ENCODE measurements at regions not wholly inside any gene's neighbourhood (a gene's known extent, or its start where the extent isn't known, plus 50 kb on each side); places are given as distances from the start of the nearest gene placed in this dataset.

DNA sequence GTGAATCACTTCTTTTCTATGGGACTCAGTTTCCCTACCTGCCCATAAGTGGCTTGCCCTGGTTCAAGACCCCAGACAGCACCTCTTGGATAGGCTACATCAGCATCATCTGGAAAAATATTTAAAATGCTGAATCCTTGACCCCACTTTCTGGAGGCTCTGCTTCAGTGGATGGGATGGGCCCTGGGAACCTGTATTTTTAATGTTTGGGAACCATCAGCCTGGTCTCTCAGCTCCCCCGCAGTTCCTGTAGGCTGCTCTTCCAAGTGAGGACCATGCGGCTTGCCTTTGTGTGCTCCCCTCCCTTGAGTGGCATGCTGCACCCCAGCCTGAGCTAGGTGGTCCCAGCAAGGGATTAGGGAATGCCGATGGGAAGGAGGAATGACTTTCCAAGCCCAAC lies 68.3 kb upstream of the CRHR1 start:
- DNase-seq (ENCODE audit: low spot score): no peak

DNA sequence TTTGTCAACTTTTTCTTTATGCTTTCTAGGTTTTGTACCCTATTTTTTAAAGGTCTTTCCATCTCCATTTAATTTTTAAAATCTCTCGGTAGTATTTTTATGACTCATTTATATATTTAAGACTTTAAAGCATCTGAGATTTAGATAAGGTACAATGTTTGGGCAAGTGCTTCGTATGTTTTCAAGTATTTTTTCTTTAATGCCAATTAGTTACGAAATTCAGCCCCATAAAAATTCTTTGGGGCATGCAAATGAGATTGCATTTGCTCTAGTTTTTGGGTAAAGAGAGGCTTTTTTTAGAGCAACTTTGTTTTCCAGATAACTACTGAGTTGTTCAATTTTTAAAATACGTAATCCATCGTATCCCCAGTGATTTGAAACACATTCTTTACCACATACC lies 65.3 kb upstream of the CRHR1 start:
- DNase-seq (ENCODE audit: low spot score): no peak

DNA sequence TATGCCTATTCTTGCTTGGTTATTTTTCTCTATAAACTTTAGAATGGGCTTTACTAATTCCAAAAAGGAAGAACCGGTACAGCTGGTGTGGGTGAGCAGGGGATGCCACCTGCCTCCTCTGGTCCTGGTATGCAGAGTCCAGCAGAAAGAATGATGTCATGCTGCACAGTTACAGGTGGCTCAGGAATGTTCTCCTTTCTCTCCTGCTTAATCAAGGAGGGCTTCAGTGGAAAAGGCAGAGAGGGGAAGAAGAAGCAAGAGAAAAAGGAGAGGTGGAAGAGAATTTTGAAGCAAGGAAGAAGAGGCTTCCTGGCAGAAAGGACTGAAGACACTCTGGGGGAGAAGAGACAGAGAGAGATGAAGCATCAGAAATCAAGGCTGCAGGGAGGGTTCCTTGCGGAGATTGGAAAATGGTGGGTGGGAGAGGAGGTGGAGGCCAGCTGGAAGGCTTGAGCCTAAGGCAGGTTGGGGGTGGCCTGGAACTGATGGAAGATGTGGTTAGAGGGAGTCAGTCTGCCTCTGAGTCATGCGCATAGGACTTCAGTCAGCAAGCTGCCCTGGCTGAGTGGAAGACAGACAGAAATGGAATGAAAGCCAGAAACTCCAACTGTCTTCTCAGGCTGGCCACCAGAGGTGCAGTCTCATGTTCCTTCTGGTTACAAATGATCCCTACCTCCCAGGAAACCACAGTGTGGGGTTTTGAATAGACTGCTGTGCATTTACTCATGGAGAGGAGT lies 64.6 kb upstream of the CRHR1 start:
- peak; percentile 16 for DNase-seq (ENCODE audit: low spot score)

DNA sequence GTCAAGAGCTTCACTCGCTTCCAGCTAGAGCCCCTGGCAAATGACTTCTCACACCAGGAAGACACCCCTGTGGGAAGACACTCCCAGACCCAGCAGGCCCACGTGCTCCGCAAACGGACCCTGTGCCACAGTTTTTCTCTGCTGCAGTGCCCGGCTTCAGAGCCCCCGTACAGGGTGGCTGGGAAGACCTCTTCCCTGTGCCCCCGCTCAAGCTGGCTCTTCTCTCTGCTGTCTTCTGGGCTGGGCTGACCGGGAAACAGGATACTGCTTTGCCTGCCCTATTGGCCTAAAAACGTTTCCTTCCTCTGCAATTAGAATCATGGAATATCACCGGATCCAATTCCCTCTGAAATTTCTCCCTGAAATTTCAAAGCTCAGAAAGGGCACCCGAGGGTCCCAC lies 63.7 kb upstream of the CRHR1 start:
- no peak for DNase-seq (ENCODE audit: low spot score)

GRCh38 chr17:45722161-45722560 lies 62.0 kb upstream of the CRHR1 start:
- peak; percentile 57 for DNase-seq (ENCODE audit: low spot score)

DNA sequence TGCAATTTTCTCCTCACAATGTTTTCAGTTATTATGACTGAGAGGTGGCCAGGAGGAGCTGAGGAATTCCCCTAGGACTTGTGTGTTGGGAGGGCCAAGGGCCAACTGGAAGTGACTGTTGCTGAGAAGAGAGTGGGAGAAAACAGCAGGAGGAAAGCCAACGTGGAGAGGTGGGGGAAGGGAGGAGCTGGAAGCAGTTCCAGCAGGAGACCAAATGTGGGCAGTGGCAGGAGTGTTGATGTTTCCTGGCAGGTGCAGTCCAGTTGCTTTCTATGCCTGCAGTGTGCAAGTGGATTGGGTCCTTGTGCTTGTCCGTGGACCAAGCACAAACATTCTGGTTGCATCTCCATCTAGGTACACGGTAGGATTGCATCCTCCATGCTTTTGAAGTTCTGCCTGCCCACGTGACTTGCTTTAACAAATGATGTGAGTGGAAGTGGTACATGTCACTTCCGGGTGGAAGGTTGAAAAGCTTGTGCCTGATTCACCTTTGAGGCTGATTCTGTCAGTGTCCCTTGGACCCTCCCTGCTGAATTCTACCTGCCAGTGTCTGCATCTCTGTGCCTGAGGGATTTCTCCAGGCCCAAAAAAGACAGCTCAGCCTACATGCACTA lies 54.7 kb upstream of the CRHR1 start:
- no peak for DNase-seq (ENCODE audit: low spot score)

GRCh38 chr17:45730192-45730591 lies 53.9 kb upstream of the CRHR1 start:
- DNase-seq (ENCODE audit: low spot score): no peak

- DNase-seq (ENCODE audit: low spot score): no peak
Measured at GRCh38 chr17:45731459-45731858, 52.7 kb upstream of the CRHR1 start.

GRCh38 chr17:45732926-45733505 lies 51.1 kb upstream of the CRHR1 start:
- no peak for DNase-seq (ENCODE audit: low spot score)

DNA sequence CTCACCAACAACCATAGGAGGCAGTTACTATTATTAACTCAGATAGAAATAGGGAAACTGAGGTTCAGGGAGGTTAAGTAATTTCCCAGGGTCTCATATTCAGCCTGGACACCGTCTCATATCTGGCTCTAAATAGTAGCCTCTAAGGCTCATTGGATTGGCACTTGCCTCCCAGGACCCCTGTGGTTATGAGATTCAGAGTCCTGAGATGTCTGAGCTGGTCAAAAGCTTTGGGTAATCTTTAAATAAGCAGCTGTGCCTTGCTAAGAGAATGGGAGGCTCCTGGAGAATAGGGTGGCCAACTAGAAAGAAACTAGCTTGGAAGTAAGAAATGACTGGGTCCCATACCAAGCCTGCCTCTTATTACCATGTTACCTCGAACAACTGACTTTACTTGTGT lies 50.3 kb upstream of the CRHR1 start:
- no peak for DNase-seq (ENCODE audit: low spot score)
